Ovary (tissue), 3 donors: ENCODE measurements at regions not wholly inside any gene's neighbourhood (a gene's known extent, or its start where the extent isn't known, plus 50 kb on each side); places are given as distances from the start of the nearest gene placed in this dataset.

ENCODE experiments used
- CTCF ChIP-seq, 3 donors: fragments of 450-650 bp in 2 of 3; fragments of 200-600 bp in 1 of 3; IDR thresholded peaks; one replicate each; pipeline versions ENCODE4 v1.5.1 to v1.8.0; 2016 to 2022; ENCODE audit warnings: antibody characterized with exemption in 3 of 3, mild to moderate bottlenecking in 1 of 3
- POLR2A ChIP-seq: fragments of 450-650 bp; IDR thresholded peaks from one replicate; pipeline ENCODE4 v1.6.1; 2017; ENCODE audit warnings: antibody characterized with exemption, mild to moderate bottlenecking, moderate library complexity
- donor health status: DM: no; HTN: no; CAD: no.

- no peak for TF ChIP-seq CTCF (IDR thresholded peaks at IDR 0.05)
- no peak for TF ChIP-seq POLR2A
Observed at GRCh38 chr4:117907646-117908045, 126.6 kb upstream of the NDST3 start.
